H9 (cell line): ENCODE measurements at regions not wholly inside any gene's neighbourhood (a gene's known extent, or its start where the extent isn't known, plus 50 kb on each side); places are given as distances from the start of the nearest gene placed in this dataset.

Source experiments
- DNase-seq: peaks from one replicate; pipeline ENCODE4 v3.0.0-alpha.2; 2017
- H2AFZ ChIP-seq: one replicate; pipeline ENCODE4 v1.6.1; 2013; ENCODE audit warnings: mild to moderate bottlenecking, low read length, control low read depth, moderate library complexity
- H2AK5ac ChIP-seq: 2 replicates; pipeline ENCODE4 v1.6.1; 2013; ENCODE audit warnings: low read length, control low read depth, mixed read lengths; ENCODE audit not compliant: insufficient read length
- H2BK120ac ChIP-seq: one replicate; pipeline ENCODE4 v1.6.1; 2013; ENCODE audit warnings: low read depth, mild to moderate bottlenecking, low read length, control low read depth, inconsistent platforms; ENCODE audit not compliant: poor library complexity, severe bottlenecking
- H2BK12ac ChIP-seq: 2 replicates; pipeline ENCODE4 v1.6.1; 2013; ENCODE audit warnings: low read length, control low read depth, mixed read lengths, low read depth; ENCODE audit not compliant: insufficient read length
- H2BK15ac ChIP-seq: 2 replicates; pipeline ENCODE4 v1.6.1; 2013; ENCODE audit warnings: low read depth, low read length, control low read depth
- H2BK20ac ChIP-seq: one replicate; pipeline ENCODE4 v1.6.1; 2013; ENCODE audit warnings: low read depth, mild to moderate bottlenecking, low read length, control low read depth, inconsistent platforms; ENCODE audit not compliant: poor library complexity, severe bottlenecking
- H2BK5ac ChIP-seq: 2 replicates; pipeline ENCODE4 v1.6.1; 2013; ENCODE audit warnings: low read length, control low read depth, mixed read lengths; ENCODE audit not compliant: insufficient read length
- H3K14ac ChIP-seq: 2 replicates; pipeline ENCODE4 v1.6.1; 2013; ENCODE audit warnings: low read length, control low read depth; ENCODE audit not compliant: insufficient read depth
- H3K18ac ChIP-seq: 2 replicates; pipeline ENCODE4 v1.6.1; 2013; ENCODE audit warnings: low read depth, mild to moderate bottlenecking, mixed read lengths, low read length, control low read depth; ENCODE audit not compliant: insufficient read length
- H3K23ac ChIP-seq: 2 replicates; pipeline ENCODE4 v1.6.1; 2013; ENCODE audit warnings: low read length, control low read depth, mixed read lengths, low read depth; ENCODE audit not compliant: insufficient read length
- H3K23me2 ChIP-seq: 2 replicates; pipeline ENCODE4 v1.6.1; 2013; ENCODE audit warnings: low read depth, mild to moderate bottlenecking, mixed read lengths, low read length, control low read depth; ENCODE audit not compliant: insufficient read length, poor library complexity, severe bottlenecking
- H3K27ac ChIP-seq: 2 replicates; pipeline ENCODE4 v1.5.1; 2013; ENCODE audit warnings: low read length, control low read depth, mixed read lengths, low read depth; ENCODE audit not compliant: insufficient read length
- H3K27me3 ChIP-seq: 2 replicates; pipeline ENCODE4 v1.6.1; 2013; ENCODE audit warnings: low read length, control low read depth, inconsistent platforms; ENCODE audit not compliant: insufficient read depth
- H3K4ac ChIP-seq: 2 replicates; pipeline ENCODE4 v1.6.1; 2013; ENCODE audit warnings: low read depth, mild to moderate bottlenecking, control low read depth, inconsistent platforms, low read length, moderate library complexity
- H3K4me1 ChIP-seq: 2 replicates; pipeline ENCODE4 v1.6.1; 2013; ENCODE audit warnings: low read length, control low read depth, inconsistent platforms; ENCODE audit not compliant: insufficient read depth
- H3K4me2 ChIP-seq: 2 replicates; pipeline ENCODE4 v1.6.1; 2013; ENCODE audit warnings: low read length, control low read depth, mixed read lengths; ENCODE audit not compliant: insufficient read length, insufficient read depth
- H3K56ac ChIP-seq: 2 replicates; pipeline ENCODE4 v1.6.1; 2013; ENCODE audit warnings: low read depth, mild to moderate bottlenecking, mixed read lengths, low read length, control low read depth; ENCODE audit not compliant: insufficient read length
- H3K79me1 ChIP-seq: 2 replicates; pipeline ENCODE4 v1.6.1; 2013; ENCODE audit warnings: low read depth, mild to moderate bottlenecking, moderate library complexity, low read length, control low read depth, inconsistent platforms; ENCODE audit not compliant: insufficient read depth, poor library complexity, severe bottlenecking
- H3K79me2 ChIP-seq: 2 replicates; pipeline ENCODE4 v1.6.1; 2013; ENCODE audit warnings: low read length, control low read depth, inconsistent platforms; ENCODE audit not compliant: insufficient read depth
- H3K9ac ChIP-seq: 2 replicates; pipeline ENCODE4 v1.6.1; 2013; ENCODE audit warnings: low read length, control low read depth, mixed read lengths; ENCODE audit not compliant: insufficient read length; ENCODE audit errors: extremely low read depth
- H3K9me3 ChIP-seq: one replicate; pipeline ENCODE4 v1.6.1; 2013; ENCODE audit warnings: low read depth, low read length, inconsistent platforms; ENCODE audit not compliant: control insufficient read depth
- H3T11ph ChIP-seq: one replicate; pipeline ENCODE4 v1.6.1; 2013; ENCODE audit warnings: mild to moderate bottlenecking, low read length, control low read depth, inconsistent platforms
- H4K20me1 ChIP-seq: one replicate; pipeline ENCODE4 v1.6.1; 2013; ENCODE audit not compliant: control insufficient read depth, insufficient read length, insufficient read depth
- H4K5ac ChIP-seq: 2 replicates; pipeline ENCODE4 v1.6.1; 2013; ENCODE audit warnings: low read depth, mild to moderate bottlenecking, mixed read lengths, low read length, control low read depth; ENCODE audit not compliant: insufficient read length
- H4K8ac ChIP-seq: replicated peaks from 2 replicates; pipeline ENCODE4 v1.6.1; 2013; ENCODE audit warnings: low read length, control low read depth, mixed read lengths, low read depth; ENCODE audit not compliant: insufficient read length
- H4K91ac ChIP-seq: 2 replicates; pipeline ENCODE4 v1.6.1; 2013; ENCODE audit warnings: low read depth, mild to moderate bottlenecking, moderate library complexity, mixed read lengths, low read length, control low read depth; ENCODE audit not compliant: insufficient read length
- H3K27ac Mint-ChIP-seq, 3 experiments: 2 replicates in 2 of 3; 3 replicates in 1 of 3; pipeline ENCODE4 v1.8.0; 2020 to 2021; ENCODE audit warnings: mixed read lengths in 3 of 3, mild to moderate bottlenecking in 1 of 3, moderate library complexity in 1 of 3
- H3K27me3 Mint-ChIP-seq: 2 replicates; pipeline ENCODE4 v1.8.0; 2021; ENCODE audit warnings: low read depth, mild to moderate bottlenecking, moderate library complexity, mixed read lengths
- H3K36me3 Mint-ChIP-seq, 3 experiments: 2 replicates in 2 of 3; 3 replicates in 1 of 3; pipeline ENCODE4 v1.8.0; 2020 to 2021; ENCODE audit warnings: low read depth in 3 of 3, mixed read lengths in 3 of 3; ENCODE audit not compliant: insufficient read depth in 1 of 3
- H3K4me1 Mint-ChIP-seq, 2 experiments: 2 replicates each; pipeline ENCODE4 v1.8.0; 2020; ENCODE audit warnings: mixed read lengths in 2 of 2
- H3K4me3 Mint-ChIP-seq, 2 experiments: 2 replicates in 1 of 2; 3 replicates in 1 of 2; pipeline ENCODE4 v1.8.0; 2020 to 2021; ENCODE audit warnings: mild to moderate bottlenecking in 2 of 2, mixed read lengths in 2 of 2, moderate library complexity in 1 of 2
- H3K9me3 Mint-ChIP-seq, 2 experiments: 2 replicates in 1 of 2; 3 replicates in 1 of 2; pipeline ENCODE4 v1.8.0; 2020; ENCODE audit warnings: mild to moderate bottlenecking in 2 of 2, mixed read lengths in 2 of 2, moderate library complexity in 1 of 2
- CTCF ChIP-seq: fragments of 200-600 bp; sonication (generic); conservative IDR thresholded peaks from 3 replicates; pipeline ENCODE4 v1.8.0; 2021; ENCODE audit warnings: antibody characterized with exemption, mild to moderate bottlenecking
- WGBS: extraction: QIAGEN DNeasy Blood & Tissue Kit; methylation state at CpG from one replicate; pipeline ENCODE4 v1.1.7; 2013; ENCODE audit warnings: missing lambda C conversion rate, low lambda C conversion rate, mixed read lengths; ENCODE audit not compliant: insufficient read length; ENCODE audit errors: extremely low coverage; 5-methylcytosine and 5-hydroxymethylcytosine counted together

DNA sequence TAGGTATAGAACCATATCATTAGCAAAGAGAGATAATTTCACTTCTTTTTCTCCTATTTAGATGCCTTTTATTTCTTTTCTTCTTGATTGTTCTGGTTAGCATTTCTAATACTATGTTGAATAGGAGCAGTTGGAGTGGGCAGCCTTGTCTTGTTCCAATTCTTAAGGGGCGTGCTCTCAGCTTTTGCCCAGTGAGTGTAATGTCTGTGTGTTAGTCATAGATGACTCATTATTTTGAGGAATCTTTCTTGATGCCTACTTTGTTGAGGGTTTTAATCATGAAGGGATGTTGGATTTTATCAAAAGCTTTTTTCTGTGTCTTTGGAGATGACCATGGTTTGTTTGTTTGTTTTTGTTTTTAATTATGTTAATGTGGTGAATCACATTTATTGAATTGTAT is 1453.1 kb upstream of the SLC39A10 start:
- H3K4me1 ChIP-seq: no peaks in the 10 kb centered on the region
- H3K14ac ChIP-seq: no peak overlapping the region
- H3K56ac ChIP-seq: no peak overlapping the region
- H3K27me3 Mint-ChIP-seq: no peaks in the 10 kb centered on the region
- H3K4me3 Mint-ChIP-seq: no peak overlapping the region
- H2BK20ac ChIP-seq: no peak overlapping the region
- H3K27ac Mint-ChIP-seq: no peak overlapping the region
- H4K8ac ChIP-seq: no peak overlapping the region
- H2BK12ac ChIP-seq: no peak overlapping the region
- H2BK5ac ChIP-seq: no peak overlapping the region
- no peaks in the 10 kb centered on the region for H3K9me3 ChIP-seq
- H3K27me3 ChIP-seq: no peaks in the 10 kb centered on the region
- H4K20me1 ChIP-seq: no peaks in the 10 kb centered on the region
- H4K91ac ChIP-seq: no peak overlapping the region
- no peak overlapping the region for H3K9ac ChIP-seq
- no peak overlapping the region for H3K18ac ChIP-seq
- H2AK5ac ChIP-seq: no peak overlapping the region
- no peak overlapping the region for H2BK15ac ChIP-seq
- H3K4ac ChIP-seq: no peak overlapping the region
- H3K9me3 Mint-ChIP-seq: no peaks in the 10 kb centered on the region; a peak in 1 of 5 replicates
- H3K36me3 Mint-ChIP-seq: no peaks in the 10 kb centered on the region
- no peak for TF ChIP-seq CTCF
- no peak overlapping the region for H3T11ph ChIP-seq
- no peak overlapping the region for H3K4me2 ChIP-seq
- no peak for DNase-seq
- H3K23me2 ChIP-seq: no peaks in the 10 kb centered on the region
- no peak overlapping the region for H3K23ac ChIP-seq
- H3K79me1 ChIP-seq: no peaks in the 10 kb centered on the region
- no peak overlapping the region for H2BK120ac ChIP-seq
- H3K27ac ChIP-seq: no peak overlapping the region
- no peak overlapping the region for H4K5ac ChIP-seq
- no peak overlapping the region for H2AFZ ChIP-seq
- no CpG with 5 or more reads among the region's 1 CpG for WGBS
- H3K4me1 Mint-ChIP-seq: no peaks in the 10 kb centered on the region
- H3K79me2 ChIP-seq: no peaks in the 10 kb centered on the region
